HL-60 (cell line): ENCODE measurements at regions not wholly inside any gene's neighbourhood (a gene's known extent, or its start where the extent isn't known, plus 50 kb on each side); places are given as distances from the start of the nearest gene placed in this dataset.

ENCODE experiments used
- DNase-seq, 2 experiments: peaks; one replicate each; pipeline ENCODE4 v3.0.0-alpha.2; 2010 to 2020; ENCODE audit warnings: low read depth in 1 of 2, low spot score in 1 of 2
- H3K27ac ChIP-seq: fragments of 250-450 bp; sonication (Bioruptor Pico); replicated peaks from 2 replicates; pipeline ENCODE4 v1.5.1; 2020; ENCODE audit warnings: mild to moderate bottlenecking, moderate library complexity
- H3K27me3 ChIP-seq: fragments of 250-450 bp; sonication (Bioruptor Pico); 2 replicates; pipeline ENCODE4 v1.5.1; 2021; ENCODE audit warnings: mild to moderate bottlenecking, moderate library complexity; ENCODE audit not compliant: insufficient read depth, poor library complexity, severe bottlenecking
- H3K4me3 ChIP-seq: replicated peaks from 2 replicates; pipeline ENCODE4 v1.5.1; 2011; ENCODE audit warnings: mild to moderate bottlenecking, control low read depth, low read length; ENCODE audit not compliant: insufficient read depth
- CTCF ChIP-seq: IDR thresholded peaks from one replicate; pipeline ENCODE4 v1.5.1; 2011; ENCODE audit warnings: low read length, control low read depth, inconsistent platforms; ENCODE audit not compliant: insufficient read depth
- GABPA ChIP-seq: IDR thresholded peaks from 2 replicates; pipeline ENCODE4 v1.6.1; 2012; ENCODE audit warnings: low read depth
- POLR2AphosphoS5 ChIP-seq: IDR thresholded peaks from 2 replicates; pipeline ENCODE4 v1.6.1; 2012; ENCODE audit warnings: low read depth
- REST ChIP-seq: IDR thresholded peaks from 2 replicates; pipeline ENCODE4 v1.6.1; 2012; ENCODE audit warnings: low read depth; ENCODE audit not compliant: insufficient replicate concordance
- SPI1 ChIP-seq: IDR thresholded peaks from 2 replicates; pipeline ENCODE4 v1.6.1; 2012; ENCODE audit warnings: low read depth, mild to moderate bottlenecking, borderline replicate concordance

GRCh38 chr13:112256716-112257494, 119.2 kb upstream of the SPACA7 start:
- peaks cover 3% of the 10 kb centered on the region for H3K27me3 ChIP-seq

GRCh38 chr13:112259511-112259910, 116.6 kb upstream of the SPACA7 start:
- TF ChIP-seq CTCF (no peak), GABPA (no peak), REST (no peak), SPI1 (no peak), POLR2AphosphoS5 (no peak)
- DNase-seq: no peak
- H3K4me3 ChIP-seq: no peak overlapping the region
- H3K27me3 ChIP-seq: peaks cover 3% of the 10 kb centered on the region
- no peak overlapping the region for H3K27ac ChIP-seq

More at GRCh38 chr13:112256716-112257494, 119.2 kb upstream of the SPACA7 start:
- no peak for TF ChIP-seq CTCF
- TF ChIP-seq POLR2AphosphoS5: no peak
- TF ChIP-seq REST: no peak
- no peak for TF ChIP-seq SPI1
- no peak for TF ChIP-seq GABPA
- no peak for DNase-seq
- Histone ChIP-seq H3K27ac (no peak overlapping the region), H3K4me3 (no peak overlapping the region)

DNA sequence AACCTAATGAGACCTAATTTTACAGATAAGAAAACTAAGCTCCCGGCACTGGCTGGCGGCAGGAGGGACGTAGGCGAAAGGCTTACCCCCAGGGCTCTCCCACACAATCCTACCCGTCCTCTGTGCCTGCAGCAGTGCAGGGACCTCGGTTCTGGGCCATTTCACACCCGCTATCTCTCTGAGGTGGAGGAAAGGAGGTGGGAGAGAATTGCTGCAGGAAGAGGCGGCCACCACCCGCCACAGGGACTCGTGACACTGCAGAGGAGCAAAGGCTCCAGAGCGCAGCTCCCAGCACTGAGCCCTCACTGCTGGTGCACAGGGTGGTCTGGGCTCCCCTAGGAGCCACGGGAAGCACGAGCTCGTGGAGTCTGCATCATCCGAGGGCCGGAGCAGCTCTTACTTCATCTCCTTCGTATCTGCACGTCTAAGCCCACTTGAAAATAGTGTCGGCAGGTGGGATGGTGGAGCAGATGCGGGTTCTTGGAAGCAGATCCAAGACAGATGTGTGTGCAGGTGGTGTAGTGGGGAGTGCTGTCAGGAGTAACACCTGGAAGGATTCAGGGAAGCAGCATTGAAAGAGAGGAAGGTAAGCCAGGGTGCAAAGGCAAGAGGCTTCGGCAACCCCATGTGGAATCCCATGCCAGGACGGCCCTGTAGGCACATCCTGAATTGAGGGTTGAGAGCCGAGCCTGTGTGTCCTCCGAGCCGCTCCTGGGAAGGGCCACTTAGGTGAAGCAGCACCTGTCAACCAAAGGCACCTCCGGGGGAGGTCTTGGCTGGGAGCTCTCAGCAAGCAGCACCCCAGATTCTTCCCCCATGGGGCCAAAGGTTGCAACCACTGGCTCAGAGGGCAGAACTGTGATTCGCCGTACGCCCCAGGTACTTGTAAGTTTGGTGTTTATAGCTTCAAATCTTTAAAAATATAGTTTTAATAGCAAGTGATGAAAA, 115.8 kb upstream of the SPACA7 start:
- DNase-seq: no peak
- no peak for TF ChIP-seq GABPA
- no peak for TF ChIP-seq POLR2AphosphoS5
- no peak for TF ChIP-seq CTCF

More for the DNA sequence above, 115.8 kb upstream of the SPACA7 start:
- no peak overlapping the region for H3K4me3 ChIP-seq
- no peak overlapping the region for H3K27ac ChIP-seq
- H3K27me3 ChIP-seq: peaks cover 7% of the 10 kb centered on the region
